ENCODE measurements at regions not wholly inside any gene's neighbourhood (a gene's known extent, or its start where the extent isn't known, plus 50 kb on each side); places are given as distances from the start of the nearest gene placed in this dataset.

- TF ChIP-seq YY1 (IDR thresholded peaks at IDR 0.05; ENCODE audit: insufficient read depth, insufficient read length) (no peak), ZNF274 (IDR thresholded peaks at IDR 0.05; ENCODE audit: low read depth, low read length) (no peak)
These were observed 70.8 kb upstream of the TEAD1 start for GRCh38 chr11:12603143-12604088.

Data from NT2/D1 (cell line).